ENCODE measurements at regions not wholly inside any gene's neighbourhood (a gene's known extent, or its start where the extent isn't known, plus 50 kb on each side); places are given as distances from the start of the nearest gene placed in this dataset.

- Histone ChIP-seq H3K27me3 (no peaks in the 10 kb centered on the region), H3K4me1 (no peaks in the 10 kb centered on the region), H3K4me3 (no peak overlapping the region), H3K9me3 (no peaks in the 10 kb centered on the region), H3K27ac (no peak overlapping the region), H3K36me3 (no peaks in the 10 kb centered on the region)
- no peak for DNase-seq
- TF ChIP-seq CTCF (IDR thresholded peaks at IDR 0.05) (no peak), POLR2A (IDR thresholded peaks at IDR 0.05) (no peak)
- intact Hi-C loops (cut with DNase I): no loop called here
- 35 to 55% methylated on average over 2 of the region's 2 CpGs for WGBS, 2 donors
These were observed 1012.5 kb upstream of the LCORL start for GRCh38 chr4:19033816-19034733.

- intact Hi-C loops (cut with DNase I): no loop called here
- Histone ChIP-seq H3K4me3 (no peak overlapping the region), H3K4me1 (no peaks in the 10 kb centered on the region), H3K9me3 (no peaks in the 10 kb centered on the region), H3K27ac (no peak overlapping the region), H3K36me3 (no peaks in the 10 kb centered on the region), H3K27me3 (no peaks in the 10 kb centered on the region)
- TF ChIP-seq CTCF (IDR thresholded peaks at IDR 0.05) (no peak), POLR2A (IDR thresholded peaks at IDR 0.05) (no peak)
- no peak for DNase-seq
These were observed 1009.0 kb upstream of the LCORL start for GRCh38 chr4:19030536-19030935.

GRCh38 chr4:19030048-19030447, 1008.5 kb upstream of the LCORL start:
- WGBS, 2 donors: 16 to 22% methylated on average over 2 of the region's 2 CpGs
- intact Hi-C loops (cut with DNase I): no loop called here
- Histone ChIP-seq H3K27me3 (no peaks in the 10 kb centered on the region), H3K36me3 (no peaks in the 10 kb centered on the region), H3K27ac (no peak overlapping the region), H3K4me1 (no peaks in the 10 kb centered on the region), H3K4me3 (no peak overlapping the region), H3K9me3 (no peaks in the 10 kb centered on the region)
- TF ChIP-seq CTCF (IDR thresholded peaks at IDR 0.05) (no peak), POLR2A (IDR thresholded peaks at IDR 0.05) (no peak)
- DNase-seq: no peak

GRCh38 chr4:19026281-19026680, 1004.7 kb upstream of the LCORL start:
- Histone ChIP-seq H3K27me3 (no peaks in the 10 kb centered on the region), H3K27ac (no peak overlapping the region), H3K4me1 (no peaks in the 10 kb centered on the region), H3K36me3 (no peaks in the 10 kb centered on the region), H3K9me3 (no peaks in the 10 kb centered on the region), H3K4me3 (no peak overlapping the region)
- WGBS, 2 donors: 27 to 41% methylated on average over 1 of the region's 1 CpG
- intact Hi-C loops (cut with DNase I): no loop called here
- no peak for DNase-seq
- TF ChIP-seq POLR2A (IDR thresholded peaks at IDR 0.05): no peak
- no peak for TF ChIP-seq CTCF (IDR thresholded peaks at IDR 0.05)

GRCh38 chr4:19025031-19025430, 1003.5 kb upstream of the LCORL start:
- intact Hi-C loops (cut with DNase I): no loop called here
- 65 to 89% methylated on average over 2 of the region's 2 CpGs for WGBS, 2 donors

More at GRCh38 chr4:19025031-19025430, 1003.5 kb upstream of the LCORL start:
- H3K36me3 ChIP-seq: no peaks in the 10 kb centered on the region
- H3K4me1 ChIP-seq: no peaks in the 10 kb centered on the region
- H3K27ac ChIP-seq: no peak overlapping the region
- no peak overlapping the region for H3K4me3 ChIP-seq
- DNase-seq: no peak
- no peaks in the 10 kb centered on the region for H3K9me3 ChIP-seq
- TF ChIP-seq CTCF (IDR thresholded peaks at IDR 0.05) (no peak), POLR2A (IDR thresholded peaks at IDR 0.05) (no peak)
- H3K27me3 ChIP-seq: no peaks in the 10 kb centered on the region

Measured in esophagus squamous epithelium (tissue), 5 donors.